HG03442 (cell line): ENCODE measurements at regions not wholly inside any gene's neighbourhood (a gene's known extent, or its start where the extent isn't known, plus 50 kb on each side); places are given as distances from the start of the nearest gene placed in this dataset.

Experiments
- ATAC-seq: cut with Tn5 transposase; IDR thresholded peaks from one replicate; pipeline ENCODE4 v1.9.1; 2021; ENCODE audit warnings: mild to moderate bottlenecking, moderate library complexity; ENCODE audit not compliant: unreplicated experiment

DNA sequence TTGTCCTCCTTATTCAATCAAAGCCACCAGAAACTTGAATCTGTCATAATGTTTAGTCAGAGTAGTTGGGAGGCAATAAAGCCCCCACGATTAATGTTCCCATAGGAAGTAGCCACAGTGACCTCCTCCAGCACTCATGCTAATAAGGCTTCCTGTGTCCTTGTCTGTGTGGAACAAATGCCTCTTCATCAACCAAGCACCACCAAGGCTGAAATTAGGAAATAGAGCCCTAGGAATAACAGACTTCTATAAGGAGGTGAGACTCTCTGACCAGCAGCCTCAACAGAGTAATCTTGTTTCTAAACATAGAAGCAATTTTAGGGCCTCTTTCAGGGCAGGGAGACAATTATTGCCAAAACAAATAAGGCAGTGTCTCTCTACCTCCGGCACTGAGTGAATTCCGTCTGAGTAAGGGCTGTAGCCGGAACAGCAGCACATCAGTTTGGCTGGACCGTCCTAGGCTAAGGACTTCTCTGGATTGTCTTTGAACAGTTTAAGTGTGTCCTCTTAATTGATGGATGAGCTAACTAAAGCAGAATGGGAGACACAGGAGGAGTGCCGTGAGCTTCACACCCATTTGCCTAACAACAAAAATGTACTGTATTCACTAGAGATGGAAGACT is 329.2 kb upstream of the HAND2 start:
- ATAC-seq = no peak

GRCh38 chr4:173858471-173858870 is 328.4 kb upstream of the HAND2 start:
- no peak for ATAC-seq

- ATAC-seq = no peak
These were observed 327.8 kb upstream of the HAND2 start for GRCh38 chr4:173857828-173858227.

- ATAC-seq = no peak
These were observed 325.0 kb upstream of the HAND2 start for GRCh38 chr4:173855015-173855414.

DNA sequence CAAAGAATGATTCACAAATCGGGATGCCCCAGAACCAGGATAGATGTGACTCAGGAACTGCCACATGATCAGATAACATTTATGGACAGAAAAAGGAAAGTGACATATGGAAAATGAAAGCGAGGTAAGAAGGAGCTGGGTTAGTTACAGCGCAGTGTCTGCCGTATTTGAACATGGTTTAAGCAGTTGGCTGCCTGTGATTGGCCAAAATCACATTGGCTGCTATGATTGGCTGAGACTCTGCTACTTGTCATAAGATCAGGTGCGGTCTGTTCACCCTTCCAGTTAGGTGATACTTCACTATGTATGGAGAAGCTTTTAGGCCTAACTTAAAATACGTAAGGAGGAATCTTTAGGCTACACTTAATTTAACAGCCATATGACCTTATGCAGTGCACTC is 322.7 kb upstream of the HAND2 start:
- ATAC-seq = no peak

DNA sequence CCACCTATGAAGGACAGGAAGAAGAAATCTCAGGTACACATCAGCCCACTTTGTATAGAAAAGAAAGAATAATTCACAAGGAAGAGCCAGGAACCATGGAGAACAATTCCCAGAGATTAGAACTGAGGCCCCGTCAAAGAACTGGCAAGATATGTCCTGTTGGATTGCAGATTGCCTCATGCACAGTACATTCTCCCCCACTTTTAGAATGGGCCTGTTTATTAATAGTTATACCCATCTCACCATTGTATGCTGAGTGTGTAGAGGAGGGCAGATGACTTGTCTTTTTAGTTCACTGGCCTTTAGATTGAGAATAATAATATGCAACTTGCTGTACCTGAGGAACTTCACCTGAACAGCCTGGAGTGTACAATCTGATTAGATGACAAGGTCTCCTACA is 315.6 kb upstream of the HAND2 start:
- ATAC-seq = no peak

- ATAC-seq = no peak
These were observed 309.8 kb upstream of the HAND2 start for GRCh38 chr4:173839865-173840264.

DNA sequence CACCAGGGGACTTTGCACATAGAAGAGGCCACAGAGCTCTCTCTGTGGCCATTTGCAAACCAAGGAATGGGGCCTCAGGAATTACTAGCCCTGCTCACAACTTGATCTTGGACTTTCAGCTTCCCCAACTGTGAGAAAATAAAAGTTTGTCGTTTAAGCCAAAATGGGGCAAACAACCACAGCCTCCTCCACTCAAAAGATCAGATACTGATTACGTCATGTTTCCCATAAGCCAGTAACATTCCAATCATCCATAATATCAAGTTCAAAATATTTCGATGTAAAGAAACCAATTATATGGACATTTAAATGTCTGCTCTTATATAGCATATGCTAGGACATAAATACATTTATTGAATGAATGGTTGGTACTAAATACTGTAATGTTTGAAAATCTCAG is 307.5 kb upstream of the HAND2 start:
- no peak for ATAC-seq

GRCh38 chr4:173835903-173836302 is 305.9 kb upstream of the HAND2 start:
- ATAC-seq = no peak

GRCh38 chr4:173834151-173834550 is 304.1 kb upstream of the HAND2 start:
- no peak for ATAC-seq

GRCh38 chr4:173829565-173829964 is 299.5 kb upstream of the HAND2 start:
- ATAC-seq = no peak

GRCh38 chr4:173827707-173828106 is 297.7 kb upstream of the HAND2 start:
- ATAC-seq = no peak

GRCh38 chr4:173821876-173822275 is 291.8 kb upstream of the HAND2 start:
- ATAC-seq = no peak

DNA sequence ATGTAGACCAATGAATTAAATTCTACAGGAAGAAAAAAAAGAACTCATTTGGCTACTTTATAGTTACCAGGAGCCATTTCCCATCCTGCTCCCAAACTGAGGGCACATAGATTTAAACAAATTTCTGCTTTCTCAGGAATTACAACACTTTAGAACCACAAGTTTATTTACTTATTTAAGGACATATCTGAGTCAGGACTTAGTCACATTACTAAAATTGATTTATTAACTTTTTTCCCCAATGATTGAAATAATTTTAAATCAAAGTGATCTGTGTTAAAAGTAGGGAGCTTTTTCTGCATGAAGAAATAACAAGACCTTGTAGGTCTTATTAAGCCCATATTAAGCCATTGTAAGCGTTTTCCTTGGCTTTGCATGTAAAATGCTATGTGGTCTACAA is 291.0 kb upstream of the HAND2 start:
- no peak for ATAC-seq

GRCh38 chr4:173807347-173807746 is 277.3 kb upstream of the HAND2 start:
- ATAC-seq = no peak

DNA sequence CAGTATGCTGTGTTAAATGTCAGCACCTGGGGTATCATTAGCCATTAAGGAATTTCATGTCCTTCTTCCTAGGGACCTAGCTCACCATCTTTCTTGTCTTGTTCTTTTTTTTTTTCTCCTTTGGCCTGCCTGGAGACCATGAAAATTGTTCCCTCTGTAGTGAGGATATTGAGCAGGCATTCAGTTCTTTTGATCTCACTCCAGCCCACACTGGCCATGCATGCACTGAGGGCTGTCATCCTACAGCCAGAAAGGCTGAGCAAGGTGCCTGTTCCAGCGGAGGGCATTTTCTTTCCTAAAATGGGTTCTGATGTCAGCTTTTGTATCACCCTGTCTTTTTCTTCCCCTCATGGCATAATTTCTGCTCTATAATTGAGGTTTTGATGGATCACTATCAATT is 275.9 kb upstream of the HAND2 start:
- no peak for ATAC-seq

DNA sequence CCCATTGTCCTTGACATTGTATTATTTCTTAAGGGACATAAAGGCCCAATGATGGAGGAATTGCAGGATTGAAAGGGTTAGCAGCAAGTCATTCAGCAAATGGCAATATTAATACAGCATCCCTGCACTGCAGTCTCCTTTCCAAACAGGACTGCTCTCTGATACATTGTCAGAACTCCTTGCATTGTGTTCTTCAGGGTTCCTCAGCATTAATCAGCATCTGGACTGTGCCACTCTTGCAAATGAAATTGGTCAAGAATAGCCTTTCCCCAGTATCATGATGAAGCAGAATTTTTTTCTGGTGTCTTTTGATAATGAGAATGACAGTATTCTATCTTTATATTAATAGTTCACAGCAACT is 272.6 kb upstream of the HAND2 start:
- no peak for ATAC-seq

GRCh38 chr4:173801876-173802661 is 272.0 kb upstream of the HAND2 start:
- ATAC-seq = no peak

- no peak for ATAC-seq
These were observed 271.3 kb upstream of the HAND2 start for GRCh38 chr4:173801361-173801760.

- no peak for ATAC-seq
These were observed 267.3 kb upstream of the HAND2 start for GRCh38 chr4:173797296-173797695.

DNA sequence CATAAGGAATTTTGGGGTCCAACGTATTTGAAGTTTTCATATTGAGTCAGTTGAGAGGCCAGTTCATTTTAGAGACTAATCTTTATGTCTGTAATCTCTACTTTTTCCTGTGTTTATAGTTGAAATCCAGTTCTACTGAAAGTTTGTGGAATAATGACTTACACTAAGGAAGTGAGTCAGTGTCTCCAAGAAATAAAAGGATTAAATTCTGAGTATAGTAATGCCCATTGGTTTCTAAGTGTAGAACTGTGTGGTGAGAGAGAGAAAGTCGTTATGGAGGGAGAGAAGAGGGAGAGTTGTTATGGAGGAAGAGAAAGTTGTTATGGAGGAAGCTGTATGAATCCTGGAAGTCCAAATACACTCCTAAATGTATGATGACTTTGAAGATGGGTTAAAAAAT is 264.6 kb upstream of the HAND2 start:
- no peak for ATAC-seq

DNA sequence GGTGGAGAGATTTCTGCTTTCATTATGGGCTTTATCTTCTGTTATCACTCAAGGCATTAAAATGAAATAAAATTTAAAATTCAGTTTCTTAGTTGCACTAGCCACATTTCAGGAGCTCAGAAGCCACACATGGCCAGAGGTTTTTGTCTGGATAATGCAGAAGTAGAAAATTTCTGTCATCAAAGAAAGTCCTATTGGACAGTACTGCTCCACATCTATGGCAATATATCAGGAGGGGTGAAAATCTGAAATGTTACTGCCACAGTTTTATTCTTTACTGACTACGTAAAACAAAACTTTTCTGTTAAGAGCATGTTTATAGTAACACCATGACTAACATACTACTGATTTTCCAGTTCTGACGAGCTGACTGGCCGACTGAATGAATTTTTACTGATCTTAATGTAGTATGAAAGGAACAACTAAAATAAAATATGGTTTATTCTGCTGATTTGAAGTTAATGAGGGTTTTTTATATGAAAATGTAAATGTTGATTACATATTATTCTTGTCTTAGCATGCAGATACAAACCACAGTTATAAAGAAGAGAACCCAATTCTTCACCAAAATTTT is 264.0 kb upstream of the HAND2 start:
- no peak for ATAC-seq
